Choroid plexus epithelial cell (primary cell): ENCODE measurements at regions not wholly inside any gene's neighbourhood (a gene's known extent, or its start where the extent isn't known, plus 50 kb on each side); places are given as distances from the start of the nearest gene placed in this dataset.

ENCODE experiments used
- DNase-seq: peaks from one replicate; pipeline ENCODE4 v3.0.0-alpha.2; 2010; ENCODE audit warnings: low read depth
- H3K4me3 ChIP-seq: 2 replicates; pipeline ENCODE4 v1.5.1; 2011; ENCODE audit warnings: low read depth, mild to moderate bottlenecking, control low read depth, low read length, moderate library complexity
- CTCF ChIP-seq: conservative IDR thresholded peaks from 2 replicates; pipeline ENCODE4 v1.5.1; 2011; ENCODE audit warnings: low read depth, mild to moderate bottlenecking, control low read depth, inconsistent platforms, low read length, moderate library complexity

GRCh38 chr5:92332039-92332438 lies 948.9 kb upstream of the ARRDC3 start:
- TF ChIP-seq CTCF, result no peak
- no peak overlapping the region for H3K4me3 ChIP-seq
- no peak for DNase-seq

GRCh38 chr5:92330365-92330764 lies 947.2 kb upstream of the ARRDC3 start:
- no peak overlapping the region for H3K4me3 ChIP-seq
- no peak for TF ChIP-seq CTCF
- no peak for DNase-seq

DNA sequence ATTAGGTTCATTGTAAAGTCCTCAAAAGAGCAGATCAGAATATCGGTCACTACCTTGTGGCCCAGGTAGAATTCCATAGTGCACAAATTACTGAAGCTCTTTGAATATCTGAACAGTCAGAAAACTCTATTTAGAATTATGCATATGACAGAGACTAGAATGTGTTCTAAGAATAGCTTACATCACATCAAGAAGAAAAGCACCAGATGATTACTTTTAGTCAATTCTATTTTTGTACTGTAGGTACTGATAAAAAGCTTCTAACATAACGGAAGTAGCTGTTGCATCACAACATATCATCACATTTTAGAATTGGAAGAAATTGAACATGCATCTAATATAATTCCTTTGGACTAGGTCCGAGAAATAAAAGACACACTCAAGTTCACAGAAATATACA lies 946.6 kb upstream of the ARRDC3 start:
- DNase-seq, result no peak
- no peak for TF ChIP-seq CTCF
- no peak overlapping the region for H3K4me3 ChIP-seq

- DNase-seq, result peak; percentile 33
- no peak for TF ChIP-seq CTCF
- no peak overlapping the region for H3K4me3 ChIP-seq
Measured at GRCh38 chr5:92328584-92329259, 945.6 kb upstream of the ARRDC3 start.

DNA sequence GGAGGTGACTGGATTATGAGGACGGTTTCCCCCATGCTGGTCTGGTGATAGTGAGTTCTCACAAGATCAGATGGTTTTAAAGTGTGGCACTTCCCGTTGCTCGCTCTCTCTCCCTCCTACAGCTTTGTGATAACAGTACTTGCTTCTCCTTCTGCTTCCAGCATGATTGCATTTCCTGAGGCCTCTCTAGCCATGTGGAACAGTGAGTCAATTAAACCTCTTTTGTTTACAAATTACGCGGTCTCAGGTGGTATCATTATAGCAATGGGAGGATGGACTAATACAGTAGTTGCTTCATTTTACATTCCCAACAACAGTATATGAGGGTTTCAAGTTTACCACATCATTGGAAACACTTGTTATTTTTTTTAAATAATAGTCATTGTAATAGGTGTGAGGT lies 937.3 kb upstream of the ARRDC3 start:
- DNase-seq, result no peak
- H3K4me3 ChIP-seq, result no peak overlapping the region
- no peak for TF ChIP-seq CTCF

- TF ChIP-seq CTCF, result no peak
- H3K4me3 ChIP-seq, result no peak overlapping the region
- DNase-seq, result no peak
Measured at GRCh38 chr5:92313385-92313784, 930.3 kb upstream of the ARRDC3 start.

- no peak overlapping the region for H3K4me3 ChIP-seq
- peak; percentile 82 for DNase-seq
- peak; percentile 60 for TF ChIP-seq CTCF
Measured at GRCh38 chr5:92309336-92309991, 926.3 kb upstream of the ARRDC3 start.
